ENCODE measurements at regions not wholly inside any gene's neighbourhood (a gene's known extent, or its start where the extent isn't known, plus 50 kb on each side); places are given as distances from the start of the nearest gene placed in this dataset.

- no peak for TF ChIP-seq ZNF274 (IDR thresholded peaks at IDR 0.05; ENCODE audit: low read depth, low read length)
- no peak for TF ChIP-seq SUZ12 (IDR thresholded peaks at IDR 0.05; ENCODE audit: extremely low read depth, insufficient read depth, insufficient read length)
- TF ChIP-seq YY1 (IDR thresholded peaks at IDR 0.05; ENCODE audit: insufficient read depth, insufficient read length), result no peak
Measured at GRCh38 chr1:213357403-213357802, 306.4 kb downstream of the RPS6KC1 start.
